ENCODE measurements at regions not wholly inside any gene's neighbourhood (a gene's known extent, or its start where the extent isn't known, plus 50 kb on each side); places are given as distances from the start of the nearest gene placed in this dataset.

DNA sequence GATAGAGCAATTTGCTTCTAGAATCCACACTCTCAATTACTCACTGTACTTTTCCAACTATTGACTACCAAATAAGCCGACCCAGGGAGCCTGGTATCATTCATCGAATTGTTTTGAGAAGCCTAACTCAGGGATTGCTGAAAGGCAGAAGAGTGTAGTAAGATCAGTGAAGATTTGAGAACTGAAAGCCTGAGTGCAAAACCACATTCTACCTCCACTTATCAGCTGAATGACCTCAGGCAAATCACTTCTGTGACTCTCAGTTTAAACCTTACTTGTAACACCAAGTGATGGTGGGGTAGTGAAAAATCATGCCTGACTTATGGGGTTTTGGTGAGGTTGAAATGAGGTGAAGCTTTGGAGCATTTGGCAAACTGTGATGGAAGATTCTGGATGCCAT is 126.1 kb upstream of the MAX start:
- TF ChIP-seq POLR2AphosphoS5 (IDR thresholded peaks at IDR 0.05; ENCODE audit: borderline replicate concordance, low read depth, low read length) (no peak), FOXP2 (optimal IDR thresholded peaks at IDR 0.05; ENCODE audit: control extremely low read depth, extremely low read length, insufficient read depth) (no peak), EZH2 (IDR thresholded peaks at IDR 0.05) (no peak)
